ENCODE measurements at regions not wholly inside any gene's neighbourhood (a gene's known extent, or its start where the extent isn't known, plus 50 kb on each side); places are given as distances from the start of the nearest gene placed in this dataset.

- WGBS = 100% methylated on average over 1 of the region's 1 CpG
- Histone ChIP-seq H3K27ac (ENCODE audit: low read length, poor library complexity, severe bottlenecking) (no peak overlapping the region), H3K9ac (ENCODE audit: low read length) (no peak overlapping the region)
Measured at GRCh38 chr3:64987726-64988125, 299.9 kb upstream of the ADAMTS9 start.

DNA sequence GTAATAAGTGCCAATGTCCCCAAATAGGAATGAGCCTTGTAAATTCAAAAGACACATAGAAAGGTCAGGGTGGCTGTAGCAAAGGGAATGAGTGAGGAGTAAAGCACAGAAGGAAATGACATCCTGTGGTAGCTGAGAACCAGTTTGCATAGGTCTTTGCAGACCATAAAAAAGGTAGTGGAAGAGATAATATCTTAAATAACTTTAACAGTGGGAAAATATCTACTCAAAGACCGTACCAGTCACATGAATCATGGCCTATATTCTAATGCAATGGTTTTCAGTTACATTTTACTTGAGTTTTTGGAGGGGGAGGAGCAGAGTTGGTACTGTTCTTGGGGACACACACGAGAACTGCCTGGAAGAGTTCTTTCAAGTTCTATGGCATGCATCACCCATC, 297.3 kb upstream of the ADAMTS9 start:
- H3K4ac ChIP-seq (ENCODE audit: low read depth in 1 of 2, low read length in 2 of 2) = no peak overlapping the region
- WGBS = 75% methylated on average over 1 of the region's 2 CpGs

More at GRCh38 chr3:64987726-64988125, 299.9 kb upstream of the ADAMTS9 start:
- no peak overlapping the region for H2AFZ ChIP-seq (ENCODE audit: low read depth, low read length)
- H3K4me1 ChIP-seq (ENCODE audit: control insufficient read depth, insufficient read depth, low read depth, low read length) = peaks cover 2% of the 10 kb centered on the region
- no peaks in the 10 kb centered on the region for H3K79me1 ChIP-seq (replicated peaks; ENCODE audit: low read length, poor library complexity, severe bottlenecking)
- H3K4me2 ChIP-seq (ENCODE audit: low read length, poor library complexity, severe bottlenecking) = no peak overlapping the region
- H3K27me3 ChIP-seq (ENCODE audit: control insufficient read depth in 1 of 2, insufficient read depth in 1 of 2, low read length in 2 of 2) = no peaks in the 10 kb centered on the region
- no peak overlapping the region for H4K8ac ChIP-seq (ENCODE audit: low read length)
- H3K4ac ChIP-seq (ENCODE audit: low read depth in 1 of 2, low read length in 2 of 2) = no peak overlapping the region
- no peak overlapping the region for H2AK5ac ChIP-seq (ENCODE audit: low read length, severe bottlenecking)
- H3K36me3 ChIP-seq (ENCODE audit: control insufficient read depth in 1 of 2, insufficient read depth in 2 of 2, low read depth in 1 of 2, low read length in 2 of 2) = no peaks in the 10 kb centered on the region
- H2BK12ac ChIP-seq (ENCODE audit: low read length in 2 of 2) = no peak overlapping the region
- no peak for DNase-seq
- H2BK15ac ChIP-seq (ENCODE audit: low read depth, poor library complexity, severe bottlenecking) = no peak overlapping the region
- no peaks in the 10 kb centered on the region for H3K9me3 ChIP-seq (ENCODE audit: control insufficient read depth, low read length)
- no peak overlapping the region for H2BK120ac ChIP-seq (ENCODE audit: low read depth, low read length)
- no peak overlapping the region for H3K14ac ChIP-seq (ENCODE audit: low read length in 2 of 2)
- no peak overlapping the region for H3K4me3 ChIP-seq (ENCODE audit: insufficient read depth in 1 of 2, low read depth in 1 of 2, low read length in 2 of 2)
- no peak overlapping the region for H2BK5ac ChIP-seq (ENCODE audit: low read depth, low read length, poor library complexity, severe bottlenecking)
- H3K23ac ChIP-seq (ENCODE audit: low read length in 2 of 2) = no peak overlapping the region
- H3K18ac ChIP-seq (ENCODE audit: low read depth in 1 of 2, low read length in 2 of 2) = peak overlapping the region in 1 of 2 experiments; percentile 28
- no peak overlapping the region for H4K91ac ChIP-seq (ENCODE audit: low read length)

DNA sequence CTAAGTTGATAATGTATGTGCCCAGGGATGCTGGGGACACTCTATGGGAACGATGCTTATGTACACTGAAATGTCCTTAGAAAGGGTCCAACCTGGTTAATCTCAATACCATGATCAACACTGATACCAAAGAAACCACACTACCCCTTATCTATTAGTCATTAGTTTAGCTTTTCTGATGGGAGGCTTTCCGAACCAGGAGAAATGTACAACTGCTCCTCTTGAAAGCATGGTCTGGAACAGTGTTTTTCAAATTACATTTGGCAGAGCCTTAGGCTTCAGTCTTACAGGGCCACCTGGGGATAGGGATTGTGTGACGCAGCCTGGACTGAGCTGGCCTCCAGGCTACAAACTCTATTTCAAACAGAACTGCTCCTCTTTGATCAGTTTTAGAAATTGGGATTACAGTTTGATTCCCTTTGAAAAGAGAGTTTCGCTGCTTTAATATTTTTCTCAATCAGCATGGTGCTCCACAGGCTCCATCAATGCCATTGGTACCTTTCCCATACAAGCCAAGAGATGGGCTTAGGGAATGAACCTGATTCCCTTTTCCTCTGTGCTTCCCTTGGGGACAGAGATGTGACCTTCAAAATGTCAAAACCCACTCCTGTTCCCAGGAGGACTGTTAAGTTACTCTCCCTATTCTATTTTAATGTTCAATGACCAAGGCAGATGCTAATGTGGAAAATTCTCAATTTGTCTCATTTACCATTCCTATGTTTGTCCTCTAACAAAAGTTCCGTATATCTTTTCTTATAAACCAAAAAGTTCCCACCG, 296.0 kb upstream of the ADAMTS9 start:
- Histone ChIP-seq H3K27me3 (ENCODE audit: control insufficient read depth in 1 of 2, insufficient read depth in 1 of 2, low read length in 2 of 2) (no peaks in the 10 kb centered on the region), H2BK15ac (ENCODE audit: low read depth, poor library complexity, severe bottlenecking) (no peak overlapping the region), H3K27ac (ENCODE audit: low read length, poor library complexity, severe bottlenecking) (no peak overlapping the region), H3K4me1 (ENCODE audit: control insufficient read depth, insufficient read depth, low read depth, low read length) (peaks cover 2% of the 10 kb centered on the region), H2BK5ac (ENCODE audit: low read depth, low read length, poor library complexity, severe bottlenecking) (no peak overlapping the region), H3K4me2 (ENCODE audit: low read length, poor library complexity, severe bottlenecking) (no peak overlapping the region), H3K79me1 (replicated peaks; ENCODE audit: low read length, poor library complexity, severe bottlenecking) (no peaks in the 10 kb centered on the region), H3K23ac (ENCODE audit: low read length in 2 of 2) (no peak overlapping the region), H3K4me3 (ENCODE audit: insufficient read depth in 1 of 2, low read depth in 1 of 2, low read length in 2 of 2) (no peak overlapping the region), H3K14ac (ENCODE audit: low read length in 2 of 2) (no peak overlapping the region), H4K8ac (ENCODE audit: low read length) (no peak overlapping the region), H2AK5ac (ENCODE audit: low read length, severe bottlenecking) (no peak overlapping the region), H2BK12ac (ENCODE audit: low read length in 2 of 2) (no peak overlapping the region), H2AFZ (ENCODE audit: low read depth, low read length) (no peak overlapping the region), H2BK120ac (ENCODE audit: low read depth, low read length) (no peak overlapping the region), H4K91ac (ENCODE audit: low read length) (no peak overlapping the region), H3K4ac (ENCODE audit: low read depth in 1 of 2, low read length in 2 of 2) (no peak overlapping the region), H3K18ac (ENCODE audit: low read depth in 1 of 2, low read length in 2 of 2) (no peak overlapping the region), H3K9ac (ENCODE audit: low read length) (no peak overlapping the region), H3K9me3 (ENCODE audit: control insufficient read depth, low read length) (no peaks in the 10 kb centered on the region), H3K36me3 (ENCODE audit: control insufficient read depth in 1 of 2, insufficient read depth in 2 of 2, low read depth in 1 of 2, low read length in 2 of 2) (no peaks in the 10 kb centered on the region)
- 92% methylated on average over 5 of the region's 6 CpGs for WGBS
- DNase-seq = no peak

More for the DNA sequence above, 297.3 kb upstream of the ADAMTS9 start:
- no peak overlapping the region for H3K4me2 ChIP-seq (ENCODE audit: low read length, poor library complexity, severe bottlenecking)
- H2BK12ac ChIP-seq (ENCODE audit: low read length in 2 of 2) = no peak overlapping the region
- no peak overlapping the region for H2AFZ ChIP-seq (ENCODE audit: low read depth, low read length)
- H2AK5ac ChIP-seq (ENCODE audit: low read length, severe bottlenecking) = no peak overlapping the region
- no peak overlapping the region for H4K8ac ChIP-seq (ENCODE audit: low read length)
- no peak overlapping the region for H2BK5ac ChIP-seq (ENCODE audit: low read depth, low read length, poor library complexity, severe bottlenecking)
- no peak overlapping the region for H3K27ac ChIP-seq (ENCODE audit: low read length, poor library complexity, severe bottlenecking)
- no peak overlapping the region for H3K14ac ChIP-seq (ENCODE audit: low read length in 2 of 2)
- no peak overlapping the region for H3K23ac ChIP-seq (ENCODE audit: low read length in 2 of 2)
- no peaks in the 10 kb centered on the region for H3K27me3 ChIP-seq (ENCODE audit: control insufficient read depth in 1 of 2, insufficient read depth in 1 of 2, low read length in 2 of 2)
- H3K18ac ChIP-seq (ENCODE audit: low read depth in 1 of 2, low read length in 2 of 2) = no peak overlapping the region
- no peak overlapping the region for H2BK120ac ChIP-seq (ENCODE audit: low read depth, low read length)
- no peaks in the 10 kb centered on the region for H3K36me3 ChIP-seq (ENCODE audit: control insufficient read depth in 1 of 2, insufficient read depth in 2 of 2, low read depth in 1 of 2, low read length in 2 of 2)
- H3K79me1 ChIP-seq (replicated peaks; ENCODE audit: low read length, poor library complexity, severe bottlenecking) = no peaks in the 10 kb centered on the region
- H2BK15ac ChIP-seq (ENCODE audit: low read depth, poor library complexity, severe bottlenecking) = no peak overlapping the region
- no peak overlapping the region for H3K9ac ChIP-seq (ENCODE audit: low read length)
- DNase-seq = peak; percentile 17
- no peak overlapping the region for H3K4me3 ChIP-seq (ENCODE audit: insufficient read depth in 1 of 2, low read depth in 1 of 2, low read length in 2 of 2)
- H4K91ac ChIP-seq (ENCODE audit: low read length) = no peak overlapping the region
- no peaks in the 10 kb centered on the region for H3K9me3 ChIP-seq (ENCODE audit: control insufficient read depth, low read length)
- peaks cover 2% of the 10 kb centered on the region for H3K4me1 ChIP-seq (ENCODE audit: control insufficient read depth, insufficient read depth, low read depth, low read length)

DNA sequence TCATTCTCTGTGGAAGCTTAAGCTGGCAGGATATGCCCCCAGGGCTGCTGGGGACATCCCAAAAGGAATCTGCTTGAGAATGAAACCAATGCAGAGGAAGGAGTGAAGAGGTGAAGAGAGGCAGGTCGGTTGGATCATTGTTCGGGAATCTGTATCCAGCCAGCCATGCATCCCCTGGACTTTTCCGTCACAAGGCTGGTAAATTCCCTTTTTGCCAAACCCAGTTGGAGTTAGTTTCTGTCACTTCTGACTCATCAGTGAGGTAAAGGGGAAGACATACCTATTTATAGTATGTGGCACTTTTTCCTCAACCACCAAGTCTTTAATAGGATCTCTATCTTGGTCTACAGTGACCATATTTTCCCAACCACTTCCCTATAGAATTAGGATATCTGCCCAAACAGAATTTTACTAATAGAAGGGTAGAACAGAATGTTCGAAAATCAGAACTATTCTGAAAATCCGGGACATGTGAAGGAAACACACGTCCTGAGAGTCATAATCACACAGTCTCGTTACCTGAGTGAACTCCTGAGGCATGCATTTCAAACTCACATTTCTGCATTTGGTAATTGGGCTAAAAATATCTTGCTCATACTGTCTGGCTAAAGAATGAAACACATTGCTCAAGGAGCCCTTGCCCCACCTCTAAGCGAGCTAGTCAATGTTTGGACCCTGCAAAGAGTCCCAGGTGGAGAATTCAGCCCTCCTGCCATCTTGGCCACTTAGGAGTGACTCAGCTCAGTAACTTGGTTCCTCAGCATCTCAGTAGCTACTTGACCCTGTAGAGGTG, 289.7 kb upstream of the ADAMTS9 start:
- Histone ChIP-seq H3K4me3 (ENCODE audit: insufficient read depth in 1 of 2, low read depth in 1 of 2, low read length in 2 of 2) (no peak overlapping the region), H3K27me3 (ENCODE audit: control insufficient read depth in 1 of 2, insufficient read depth in 1 of 2, low read length in 2 of 2) (no peaks in the 10 kb centered on the region), H3K4me2 (ENCODE audit: low read length, poor library complexity, severe bottlenecking) (no peak overlapping the region), H2AK5ac (ENCODE audit: low read length, severe bottlenecking) (peak overlapping the region; percentile 21), H3K9me3 (ENCODE audit: control insufficient read depth, low read length) (no peaks in the 10 kb centered on the region), H3K4me1 (ENCODE audit: control insufficient read depth, insufficient read depth, low read depth, low read length) (peaks cover 6% of the 10 kb centered on the region), H2BK12ac (ENCODE audit: low read length in 2 of 2) (peak overlapping the region in 1 of 2 experiments; percentile 42), H3K79me1 (replicated peaks; ENCODE audit: low read length, poor library complexity, severe bottlenecking) (no peaks in the 10 kb centered on the region), H3K18ac (ENCODE audit: low read depth in 1 of 2, low read length in 2 of 2) (peak overlapping the region; percentile 22 to 24), H3K36me3 (ENCODE audit: control insufficient read depth in 1 of 2, insufficient read depth in 2 of 2, low read depth in 1 of 2, low read length in 2 of 2) (no peaks in the 10 kb centered on the region), H3K4ac (ENCODE audit: low read depth in 1 of 2, low read length in 2 of 2) (peak overlapping the region in 1 of 2 experiments; percentile 58), H2BK5ac (ENCODE audit: low read depth, low read length, poor library complexity, severe bottlenecking) (no peak overlapping the region), H4K8ac (ENCODE audit: low read length) (peak overlapping the region; percentile 49), H3K14ac (ENCODE audit: low read length in 2 of 2) (no peak overlapping the region), H3K27ac (ENCODE audit: low read length, poor library complexity, severe bottlenecking) (peak overlapping the region; percentile 67), H2AFZ (ENCODE audit: low read depth, low read length) (no peak overlapping the region), H2BK15ac (ENCODE audit: low read depth, poor library complexity, severe bottlenecking) (peak overlapping the region; percentile 48), H3K9ac (ENCODE audit: low read length) (no peak overlapping the region), H4K91ac (ENCODE audit: low read length) (no peak overlapping the region), H2BK120ac (ENCODE audit: low read depth, low read length) (no peak overlapping the region), H3K23ac (ENCODE audit: low read length in 2 of 2) (no peak overlapping the region)
- WGBS = 78% methylated on average over 8 of the region's 8 CpGs
- DNase-seq = peak; percentile 89
